ENCODE measurements at regions not wholly inside any gene's neighbourhood (a gene's known extent, or its start where the extent isn't known, plus 50 kb on each side); places are given as distances from the start of the nearest gene placed in this dataset.

DNA sequence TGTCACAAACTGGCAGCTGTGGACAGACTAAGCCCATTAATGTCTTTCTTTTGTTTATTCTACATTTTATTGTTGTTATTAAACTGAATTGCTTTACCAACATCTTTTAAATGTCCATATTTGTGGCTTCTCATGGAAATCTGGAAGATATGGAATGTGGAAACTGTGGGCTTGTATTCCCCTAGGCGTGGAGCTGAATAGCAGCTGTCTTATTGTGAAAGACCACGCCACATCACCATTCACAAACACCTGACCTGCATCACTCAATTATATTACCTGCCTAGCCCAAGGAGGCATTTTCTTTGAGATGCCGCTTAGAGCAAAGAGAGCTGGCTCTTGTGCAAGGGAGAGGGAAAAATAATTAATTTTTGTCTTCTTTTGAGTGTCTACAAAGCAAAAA lies 96.9 kb upstream of the GPRIN3 start:
- TF ChIP-seq, protein P1, sequence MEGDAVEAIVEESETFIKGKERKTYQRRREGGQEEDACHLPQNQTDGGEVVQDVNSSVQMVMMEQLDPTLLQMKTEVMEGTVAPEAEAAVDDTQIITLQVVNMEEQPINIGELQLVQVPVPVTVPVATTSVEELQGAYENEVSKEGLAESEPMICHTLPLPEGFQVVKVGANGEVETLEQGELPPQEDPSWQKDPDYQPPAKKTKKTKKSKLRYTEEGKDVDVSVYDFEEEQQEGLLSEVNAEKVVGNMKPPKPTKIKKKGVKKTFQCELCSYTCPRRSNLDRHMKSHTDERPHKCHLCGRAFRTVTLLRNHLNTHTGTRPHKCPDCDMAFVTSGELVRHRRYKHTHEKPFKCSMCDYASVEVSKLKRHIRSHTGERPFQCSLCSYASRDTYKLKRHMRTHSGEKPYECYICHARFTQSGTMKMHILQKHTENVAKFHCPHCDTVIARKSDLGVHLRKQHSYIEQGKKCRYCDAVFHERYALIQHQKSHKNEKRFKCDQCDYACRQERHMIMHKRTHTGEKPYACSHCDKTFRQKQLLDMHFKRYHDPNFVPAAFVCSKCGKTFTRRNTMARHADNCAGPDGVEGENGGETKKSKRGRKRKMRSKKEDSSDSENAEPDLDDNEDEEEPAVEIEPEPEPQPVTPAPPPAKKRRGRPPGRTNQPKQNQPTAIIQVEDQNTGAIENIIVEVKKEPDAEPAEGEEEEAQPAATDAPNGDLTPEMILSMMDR (IDR thresholded peaks at IDR 0.05), result no peak
- TF ChIP-seq POLR2A (IDR thresholded peaks at IDR 0.05), result no peak

All from ovary (tissue), 3 donors.